ENCODE measurements at regions not wholly inside any gene's neighbourhood (a gene's known extent, or its start where the extent isn't known, plus 50 kb on each side); places are given as distances from the start of the nearest gene placed in this dataset.

- TF ChIP-seq ZNF609 (CRISPR knock-in tag; IDR thresholded peaks at IDR 0.05; ENCODE audit: borderline replicate concordance) (no peak), PAXIP1 (CRISPR knock-in tag; conservative IDR thresholded peaks at IDR 0.05) (no peak), RBM39 (IDR thresholded peaks at IDR 0.05; ENCODE audit: low read depth, low read length, poor library complexity, severe bottlenecking) (no peak), CBFB (CRISPR knock-in tag; IDR thresholded peaks at IDR 0.05) (no peak), FOXO4 (CRISPR knock-in tag; conservative IDR thresholded peaks at IDR 0.05) (no peak), SMARCC2 (IDR thresholded peaks at IDR 0.05) (no peak), ZNF549 (CRISPR knock-in tag; IDR thresholded peaks at IDR 0.05) (no peak)
These were observed 82.8 kb upstream of the TNIK start (continued) for GRCh38 chr3:171542976-171543375.

Data from HepG2 (cell line).